CD4-positive, CD25-positive, alpha-beta regulatory T cell (primary cell): ENCODE measurements at regions not wholly inside any gene's neighbourhood (a gene's known extent, or its start where the extent isn't known, plus 50 kb on each side); places are given as distances from the start of the nearest gene placed in this dataset.
"Not testable (repeated sequence)": the region's sequence is repeated elsewhere in the genome, so short reads cannot be mapped to it uniquely, and the experiment has no call there.

Experiments used
- ATAC-seq, 2 donors: fragments of 150-1000 bp; cut with Tn5 transposase; one replicate each; pipeline ENCODE4 v1.10.0; 2021; ENCODE audit warnings: low read depth in 2 of 2, moderate number of reproducible peaks in 2 of 2, moderate library complexity in 1 of 2
- DNase-seq, 3 donors: peaks; one replicate each; pipeline versions ENCODE4 v3.0.0 to v3.0.0-alpha.2; 2012 to 2022; ENCODE audit warnings: mixed read lengths in 1 of 3
- H3K27ac ChIP-seq: one replicate; pipeline ENCODE4 v1.7.0; 2013; ENCODE audit warnings: mild to moderate bottlenecking, low read length; ENCODE audit not compliant: insufficient read depth, poor library complexity, severe bottlenecking
- H3K27me3 ChIP-seq: one replicate; pipeline ENCODE4 v1.7.0; 2013; ENCODE audit warnings: low read length; ENCODE audit not compliant: control insufficient read depth, insufficient read depth
- H3K36me3 ChIP-seq: one replicate; pipeline ENCODE4 v1.7.0; 2013; ENCODE audit warnings: mild to moderate bottlenecking, low read length, moderate library complexity; ENCODE audit not compliant: control insufficient read depth, insufficient read depth
- H3K4me1 ChIP-seq: 2 replicates; pipeline ENCODE4 v1.7.0; 2013; ENCODE audit warnings: mild to moderate bottlenecking, low read length; ENCODE audit not compliant: insufficient read depth, control insufficient read depth, poor library complexity, severe bottlenecking
- H3K4me3 ChIP-seq: one replicate; pipeline ENCODE4 v1.7.0; 2013; ENCODE audit warnings: low read depth, mild to moderate bottlenecking, low read length, moderate library complexity
- H3K9me3 ChIP-seq, 2 experiments: 1 replicate in 1 of 2; 2 replicates in 1 of 2; pipeline ENCODE4 v1.7.0; 2013; ENCODE audit warnings: low read length in 2 of 2, mild to moderate bottlenecking in 1 of 2, moderate library complexity in 1 of 2; ENCODE audit not compliant: control insufficient read depth in 2 of 2
- H3K27ac Mint-ChIP-seq, 3 donors: one replicate each; pipeline ENCODE4 v1.8.0; 2020 to 2022; ENCODE audit warnings: mild to moderate bottlenecking in 3 of 3, mixed read lengths in 3 of 3, moderate library complexity in 2 of 3
- H3K27me3 Mint-ChIP-seq: one replicate; pipeline ENCODE4 v1.8.0; 2022; ENCODE audit warnings: mild to moderate bottlenecking, mixed read lengths
- H3K36me3 Mint-ChIP-seq: one replicate; pipeline ENCODE4 v1.8.0; 2020; ENCODE audit warnings: mixed read lengths
- H3K4me1 Mint-ChIP-seq, 4 donors: one replicate each; pipeline ENCODE4 v1.8.0; 2020 to 2022; ENCODE audit warnings: mixed read lengths in 4 of 4, mild to moderate bottlenecking in 1 of 4
- H3K4me3 Mint-ChIP-seq, 4 donors: one replicate each; pipeline ENCODE4 v1.8.0; 2020 to 2022; ENCODE audit warnings: mild to moderate bottlenecking in 4 of 4, mixed read lengths in 4 of 4, moderate library complexity in 3 of 4
- H3K9me3 Mint-ChIP-seq, 7 donors: one replicate each; pipeline ENCODE4 v1.8.0; 2020 to 2022; ENCODE audit warnings: mixed read lengths in 7 of 7, mild to moderate bottlenecking in 3 of 7, moderate library complexity in 2 of 7

DNA sequence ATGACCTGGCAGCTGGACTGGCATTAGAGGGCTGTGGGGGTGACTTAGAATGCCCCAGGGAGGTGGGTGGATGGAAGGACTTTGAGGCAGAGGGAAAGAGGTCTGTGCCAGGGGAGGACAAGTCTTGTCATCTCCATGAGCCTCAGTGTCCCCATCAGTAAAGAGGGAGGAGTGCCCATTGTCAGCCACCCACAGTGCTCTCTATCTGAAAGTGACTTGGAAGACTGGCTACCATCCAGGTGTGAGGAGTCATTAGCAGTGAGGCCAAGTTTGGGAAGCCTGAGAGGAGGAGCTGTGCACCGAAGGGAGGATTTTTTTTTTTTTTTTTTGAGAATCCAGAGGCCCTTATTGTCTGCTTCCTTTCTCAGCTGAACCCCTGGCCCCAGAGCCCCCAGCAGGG is 136.3 kb upstream of the AKAP13 start:
- not testable (repeated sequence) for H3K4me1 Mint-ChIP-seq, ATAC-seq, H3K9me3 ChIP-seq, H3K4me3 ChIP-seq, DNase-seq, H3K27me3 Mint-ChIP-seq, H3K36me3 Mint-ChIP-seq, H3K27ac ChIP-seq, H3K36me3 ChIP-seq, H3K27ac Mint-ChIP-seq, H3K9me3 Mint-ChIP-seq, H3K27me3 ChIP-seq, H3K4me3 Mint-ChIP-seq, H3K4me1 ChIP-seq

DNA sequence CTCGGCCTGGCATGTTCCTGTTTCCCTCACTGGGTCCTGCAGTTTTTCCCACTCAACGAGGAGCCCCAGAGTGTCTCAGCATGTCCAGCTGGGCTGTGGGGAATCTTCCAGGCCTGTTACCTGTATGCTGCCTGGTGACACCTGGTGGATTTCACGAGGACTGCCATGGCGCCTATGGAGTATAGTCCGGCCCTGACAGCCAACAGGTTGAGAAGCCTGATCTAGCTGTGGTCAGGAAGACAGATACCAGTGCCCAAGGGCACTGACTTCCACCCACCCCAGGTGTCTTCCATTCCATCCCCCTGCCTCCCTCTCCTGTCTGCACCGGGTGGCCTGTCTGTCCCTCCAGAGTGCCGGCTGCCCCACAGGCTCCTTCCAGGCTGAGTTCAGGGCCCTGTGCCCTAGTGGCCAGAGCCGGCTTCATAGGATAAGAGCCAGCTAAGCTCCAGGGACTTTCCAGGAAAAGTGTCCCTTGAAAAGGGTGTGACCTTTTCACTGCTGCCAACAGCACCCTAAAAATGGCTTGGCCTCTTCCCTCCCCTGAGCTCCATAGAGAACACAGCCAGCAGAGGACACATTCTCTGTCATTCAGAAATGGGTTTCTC is 129.4 kb upstream of the AKAP13 start:
- not testable (repeated sequence) for H3K9me3 ChIP-seq, H3K27ac ChIP-seq, ATAC-seq, H3K4me3 Mint-ChIP-seq, H3K4me3 ChIP-seq, H3K4me1 Mint-ChIP-seq, H3K27me3 Mint-ChIP-seq, H3K36me3 Mint-ChIP-seq, H3K27me3 ChIP-seq, H3K36me3 ChIP-seq, H3K4me1 ChIP-seq, H3K27ac Mint-ChIP-seq, H3K9me3 Mint-ChIP-seq
- peak in 1 of 3 donors; percentile 5 for DNase-seq

DNA sequence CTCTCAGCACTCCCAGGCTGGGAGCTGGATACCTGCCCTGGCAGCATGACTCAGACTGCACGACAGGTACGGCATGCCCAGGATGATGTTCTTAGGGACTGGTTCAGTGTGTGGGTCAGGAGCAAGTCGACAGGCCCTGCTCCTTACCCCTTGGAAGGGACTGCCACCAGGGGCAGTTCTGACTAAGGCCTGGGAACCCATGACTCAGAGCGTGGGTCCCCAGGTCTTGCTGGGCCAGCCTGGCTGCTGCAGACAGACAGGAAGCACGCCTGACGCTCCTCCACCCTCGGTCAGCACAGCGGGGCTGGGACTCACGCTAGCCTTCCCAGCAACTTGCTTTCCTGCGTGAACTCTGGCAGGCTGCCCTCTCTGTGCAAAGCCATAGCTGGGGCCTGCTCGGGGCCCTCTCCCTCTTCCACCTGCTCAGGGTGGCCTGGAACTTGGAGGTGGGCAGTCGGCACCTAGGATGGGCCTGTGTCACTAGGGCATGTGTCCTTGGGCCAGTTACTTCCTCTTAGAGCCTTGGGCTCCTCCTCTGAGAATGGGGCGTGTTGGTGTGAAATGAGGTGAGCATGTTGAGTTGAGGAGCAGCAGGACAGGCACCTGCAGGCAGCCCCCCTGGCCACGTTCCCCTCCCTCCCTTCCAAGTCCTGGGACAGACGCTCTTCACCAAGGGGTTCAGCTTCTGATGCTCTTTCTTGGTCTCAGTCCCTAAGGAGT is 127.0 kb upstream of the AKAP13 start:
- H3K4me3 Mint-ChIP-seq, DNase-seq, H3K27me3 Mint-ChIP-seq, H3K4me1 ChIP-seq, H3K4me1 Mint-ChIP-seq, H3K9me3 Mint-ChIP-seq, ATAC-seq, H3K36me3 ChIP-seq, H3K4me3 ChIP-seq, H3K36me3 Mint-ChIP-seq, H3K27ac ChIP-seq, H3K9me3 ChIP-seq, H3K27me3 ChIP-seq: not testable (repeated sequence)
- peak overlapping the region in 1 of 3 donors; percentile 20 for H3K27ac Mint-ChIP-seq

DNA sequence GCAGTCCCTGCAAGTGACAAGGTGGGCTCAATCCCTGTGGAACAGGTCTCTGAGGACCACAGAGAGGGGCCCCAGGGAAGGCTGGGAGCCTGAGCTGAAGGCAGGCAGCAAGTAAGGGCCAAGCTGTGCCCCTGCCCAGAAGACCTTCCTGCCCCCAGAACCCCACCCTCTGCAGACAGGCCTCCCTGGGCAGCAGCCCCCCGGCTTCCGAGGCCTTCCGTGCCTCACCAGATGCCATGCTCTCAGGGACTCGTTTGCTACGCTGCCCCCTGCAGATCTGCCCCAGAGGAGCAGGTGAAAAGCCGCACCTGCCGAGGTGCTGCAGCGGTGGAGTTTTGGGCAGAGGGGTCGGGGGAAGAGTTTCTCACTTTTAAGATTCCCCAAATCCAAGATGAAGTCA is 125.4 kb upstream of the AKAP13 start:
- H3K27me3 Mint-ChIP-seq, H3K27ac ChIP-seq, H3K27ac Mint-ChIP-seq, H3K9me3 Mint-ChIP-seq, H3K4me3 ChIP-seq, H3K36me3 Mint-ChIP-seq, H3K27me3 ChIP-seq, H3K4me1 Mint-ChIP-seq, H3K4me3 Mint-ChIP-seq, H3K4me1 ChIP-seq, ATAC-seq, H3K36me3 ChIP-seq, H3K9me3 ChIP-seq, DNase-seq: not testable (repeated sequence)

DNA sequence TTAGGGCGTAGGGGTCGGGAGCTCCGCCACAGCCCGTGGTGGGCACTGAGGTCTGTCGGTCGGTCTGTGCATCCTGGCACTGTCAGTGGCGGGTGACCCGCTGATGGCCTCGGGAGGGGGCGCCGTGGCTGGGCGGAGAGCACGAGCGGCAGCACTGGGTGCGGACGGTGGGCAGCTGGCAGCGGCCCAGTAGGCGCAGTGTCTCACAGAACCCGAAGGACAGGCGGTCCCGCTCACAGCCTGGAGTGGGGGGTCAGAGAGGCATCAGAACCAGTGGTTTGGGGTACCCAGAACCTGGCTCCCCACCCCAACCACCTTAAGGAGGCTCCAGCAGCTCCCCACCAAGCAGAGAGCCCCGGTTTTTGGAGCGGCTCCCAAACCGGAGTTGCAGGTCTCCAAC is 124.9 kb upstream of the AKAP13 start:
- H3K36me3 ChIP-seq, DNase-seq, H3K4me1 ChIP-seq, H3K4me3 ChIP-seq, ATAC-seq, H3K27ac ChIP-seq, H3K4me1 Mint-ChIP-seq, H3K27ac Mint-ChIP-seq, H3K27me3 Mint-ChIP-seq, H3K9me3 ChIP-seq, H3K9me3 Mint-ChIP-seq, H3K36me3 Mint-ChIP-seq, H3K27me3 ChIP-seq, H3K4me3 Mint-ChIP-seq: not testable (repeated sequence)

DNA sequence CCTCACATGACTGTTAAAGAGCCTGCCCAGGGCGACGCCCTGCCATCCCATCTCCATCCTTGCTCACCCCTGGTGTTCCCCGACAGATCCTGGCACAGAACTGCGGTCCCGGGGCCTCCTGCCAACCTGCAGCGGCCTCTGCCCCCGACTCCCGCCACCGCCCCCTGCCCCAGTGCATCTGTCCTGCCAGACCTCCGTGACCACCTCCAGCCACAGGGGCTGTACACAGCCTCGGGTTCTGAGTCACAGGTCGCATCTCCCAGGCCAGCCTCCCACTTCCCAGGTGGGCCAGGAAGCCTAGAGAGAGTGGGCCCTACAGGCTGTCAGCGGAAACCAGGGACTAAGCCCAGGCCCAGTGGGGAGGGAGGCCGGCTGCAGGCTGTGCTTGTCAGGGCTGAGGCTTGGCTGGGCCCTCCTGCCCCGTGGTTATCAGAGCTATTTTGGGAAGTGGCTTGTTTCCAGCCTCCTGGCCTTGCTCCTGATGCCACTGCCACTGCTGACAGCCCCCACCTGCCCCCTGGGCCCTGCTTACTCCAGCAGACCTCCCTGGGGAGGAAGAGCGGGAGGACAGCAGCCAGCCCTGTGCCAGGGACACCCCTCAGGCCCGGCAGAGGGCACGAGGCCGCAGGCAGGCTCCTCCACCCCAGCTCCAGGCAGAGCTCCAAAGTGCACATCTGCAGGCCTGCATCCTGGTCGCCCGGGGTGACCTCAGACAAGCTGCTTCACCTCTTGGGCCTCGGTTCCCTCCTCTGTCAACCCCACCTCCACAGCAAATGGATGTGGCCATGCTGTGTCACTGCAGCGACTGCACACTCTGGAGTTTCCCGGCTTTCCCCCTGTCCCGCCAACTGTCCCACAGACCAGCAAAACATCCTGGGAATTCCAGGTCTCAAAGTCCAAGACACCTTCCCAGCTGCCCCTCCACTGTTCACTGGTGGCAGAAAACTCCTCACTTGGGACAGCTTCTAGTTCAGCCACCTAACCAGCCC is 124.1 kb upstream of the AKAP13 start:
- not testable (repeated sequence) for H3K4me3 Mint-ChIP-seq, H3K4me1 Mint-ChIP-seq

DNA sequence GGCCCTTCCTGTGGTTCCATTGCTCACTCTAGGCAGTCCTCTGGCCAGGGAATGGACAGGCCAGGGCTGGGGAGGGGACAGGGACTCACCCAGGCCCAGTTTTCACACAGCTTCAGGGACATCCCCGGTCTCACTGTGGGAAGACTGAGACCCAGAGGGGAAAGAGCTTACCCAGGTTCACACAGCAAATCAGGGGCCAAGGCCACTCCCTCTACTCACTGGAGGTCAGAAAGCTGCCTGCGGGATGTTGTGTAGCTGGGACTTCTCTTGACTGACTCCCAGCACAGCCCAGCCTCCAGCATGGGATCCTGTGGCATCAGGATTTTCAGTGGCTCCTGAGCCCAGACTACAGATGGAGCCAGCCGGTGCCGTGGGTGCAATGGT is 122.3 kb upstream of the AKAP13 start:
- not testable (repeated sequence) for DNase-seq, ATAC-seq, H3K9me3 ChIP-seq, H3K36me3 Mint-ChIP-seq, H3K9me3 Mint-ChIP-seq, H3K36me3 ChIP-seq, H3K27ac Mint-ChIP-seq, H3K4me1 ChIP-seq, H3K4me3 ChIP-seq, H3K27ac ChIP-seq, H3K4me3 Mint-ChIP-seq, H3K27me3 Mint-ChIP-seq, H3K4me1 Mint-ChIP-seq, H3K27me3 ChIP-seq

More for the DNA sequence above, 124.1 kb upstream of the AKAP13 start:
- not testable (repeated sequence) for H3K36me3 ChIP-seq, ATAC-seq, H3K9me3 Mint-ChIP-seq, H3K9me3 ChIP-seq, H3K36me3 Mint-ChIP-seq, H3K27ac ChIP-seq, H3K27me3 Mint-ChIP-seq, H3K27me3 ChIP-seq, H3K4me3 ChIP-seq, H3K4me1 ChIP-seq, DNase-seq
- peak overlapping the region in 1 of 3 donors; percentile 76 for H3K27ac Mint-ChIP-seq
